H4 (cell line): ENCODE measurements at regions not wholly inside any gene's neighbourhood (a gene's known extent, or its start where the extent isn't known, plus 50 kb on each side); places are given as distances from the start of the nearest gene placed in this dataset.

ENCODE experiments used
- DNase-seq: peaks from one replicate; pipeline ENCODE4 v3.0.0-alpha.2; 2015; ENCODE audit warnings: low spot score

GRCh38 chr5:128591598-128592455 is 53.8 kb upstream of the FBN2 start:
- DNase-seq = no peak

GRCh38 chr5:128596071-128596470 is 58.0 kb upstream of the FBN2 start:
- DNase-seq = no peak

- no peak for DNase-seq
These were observed 59.1 kb upstream of the FBN2 start for GRCh38 chr5:128597156-128597555.

- no peak for DNase-seq
These were observed 75.1 kb upstream of the FBN2 start for GRCh38 chr5:128613128-128613527.

- DNase-seq = no peak
These were observed 75.7 kb upstream of the FBN2 start for GRCh38 chr5:128613766-128614165.

GRCh38 chr5:128615578-128615977 is 77.5 kb upstream of the FBN2 start:
- no peak for DNase-seq

GRCh38 chr5:128626536-128627090 is 88.6 kb upstream of the FBN2 start:
- DNase-seq = no peak

- no peak for DNase-seq
These were observed 89.9 kb upstream of the FBN2 start for GRCh38 chr5:128627939-128628338.

GRCh38 chr5:128629157-128629556 is 91.1 kb upstream of the FBN2 start:
- no peak for DNase-seq

- no peak for DNase-seq
These were observed 92.1 kb upstream of the FBN2 start for GRCh38 chr5:128630121-128630520.

GRCh38 chr5:128631771-128632170 is 93.7 kb upstream of the FBN2 start:
- no peak for DNase-seq

GRCh38 chr5:128632264-128632663 is 94.2 kb upstream of the FBN2 start:
- DNase-seq = no peak

GRCh38 chr5:128633901-128634300 is 95.9 kb upstream of the FBN2 start:
- no peak for DNase-seq

- no peak for DNase-seq
These were observed 97.3 kb upstream of the FBN2 start for GRCh38 chr5:128635379-128635778.

GRCh38 chr5:128636361-128636760 is 98.3 kb upstream of the FBN2 start:
- DNase-seq = no peak

GRCh38 chr5:128637031-128637430 is 99.0 kb upstream of the FBN2 start:
- DNase-seq = no peak

- no peak for DNase-seq
These were observed 103.8 kb upstream of the FBN2 start for GRCh38 chr5:128641861-128642260.

GRCh38 chr5:128644863-128645262 is 106.8 kb upstream of the FBN2 start:
- no peak for DNase-seq

GRCh38 chr5:128645581-128645980 is 107.5 kb upstream of the FBN2 start:
- DNase-seq = no peak

- no peak for DNase-seq
These were observed 108.1 kb upstream of the FBN2 start for GRCh38 chr5:128646176-128646575.

- no peak for DNase-seq
These were observed 111.1 kb upstream of the FBN2 start for GRCh38 chr5:128649192-128649591.

- no peak for DNase-seq
These were observed 125.0 kb upstream of the FBN2 start for GRCh38 chr5:128662997-128663396.

- no peak for DNase-seq
These were observed 127.8 kb upstream of the FBN2 start for GRCh38 chr5:128665747-128666355.
